B cell (primary cell): ENCODE measurements at regions not wholly inside any gene's neighbourhood (a gene's known extent, or its start where the extent isn't known, plus 50 kb on each side); places are given as distances from the start of the nearest gene placed in this dataset.

Source experiments
- ATAC-seq: fragments of 200-7000 bp; cut with Tn5 transposase; one replicate; pipeline ENCODE4 v1.10.0; 2021; ENCODE audit warnings: low read depth, mild to moderate bottlenecking, moderate number of reproducible peaks, moderate library complexity
- CTCF ChIA-PET: fragments of 350-600 bp; sonication (Branson Sonifier 250); formaldehyde crosslinking; loops from one replicate; lab custom pipeline; 2021; ENCODE audit warnings: antibody characterized with exemption, inconsistent platforms; lab: Charles Lee
- POLR2A ChIA-PET: fragments of 350-600 bp; sonication (Branson Sonifier 250); formaldehyde crosslinking; loops from one replicate; lab custom pipeline; 2021; ENCODE audit warnings: antibody characterized with exemption; lab: Charles Lee
- DNase-seq: peaks from one replicate; pipeline ENCODE4 v3.0.0; 2013
- H2AFZ ChIP-seq: 2 replicates; pipeline ENCODE4 v1.6.1; 2012; ENCODE audit warnings: mild to moderate bottlenecking, low read depth, low read length; ENCODE audit not compliant: insufficient read depth, poor library complexity, severe bottlenecking
- H3K27ac ChIP-seq, 2 donors: 1 replicate in 1 of 2; 2 replicates in 1 of 2; pipeline ENCODE4 v1.5.1; 2012 to 2013; ENCODE audit warnings: low read length in 2 of 2, mild to moderate bottlenecking in 2 of 2, moderate library complexity in 1 of 2
- H3K27me3 ChIP-seq, 4 experiments: fragments of 200-600 bp in 1 of 4; sonication (generic) in 1 of 4; replicated peaks in 1 of 4; 1 replicate in 2 of 4; 2 replicates in 2 of 4; pipeline versions ENCODE4 v1.6.1 to v1.7.0; 2013 to 2016; ENCODE audit warnings: low read length in 3 of 4, mild to moderate bottlenecking in 2 of 4, mixed read lengths in 1 of 4, moderate library complexity in 1 of 4; ENCODE audit not compliant: insufficient read depth in 4 of 4, control insufficient read depth in 3 of 4; ENCODE audit errors: control extremely low read depth in 1 of 4
- H3K36me3 ChIP-seq, 2 experiments: replicated peaks in 1 of 2; 1 replicate in 1 of 2; 2 replicates in 1 of 2; pipeline versions ENCODE4 v1.6.1 to v1.7.1; 2013; ENCODE audit warnings: low read length in 1 of 2; ENCODE audit not compliant: insufficient read depth in 2 of 2, control insufficient read depth in 1 of 2; ENCODE audit errors: control extremely low read depth in 1 of 2, extremely low read depth in 1 of 2
- H3K4me1 ChIP-seq, 2 donors: fragments of 200-600 bp in 1 of 2; sonication (generic) in 1 of 2; 1 replicate in 1 of 2; 2 replicates in 1 of 2; pipeline versions ENCODE4 v1.5.1 to v1.6.1; 2013 to 2017; ENCODE audit warnings: low read length in 2 of 2; ENCODE audit not compliant: control insufficient read depth in 2 of 2, insufficient read depth in 2 of 2
- H3K4me2 ChIP-seq: replicated peaks from 2 replicates; pipeline ENCODE3; 2012; ENCODE audit warnings: mild to moderate bottlenecking, low read depth, low read length; ENCODE audit not compliant: poor library complexity, severe bottlenecking
- H3K4me3 ChIP-seq, 5 experiments: fragments of 200-600 bp in 1 of 5; sonication (generic) in 1 of 5; 1 replicate in 3 of 5; 2 replicates in 2 of 5; pipeline versions ENCODE4 v1.5.1 to v1.7.0; 2011 to 2016; ENCODE audit warnings: low read length in 4 of 5, mild to moderate bottlenecking in 4 of 5, low read depth in 2 of 5, control low read depth in 1 of 5, moderate library complexity in 1 of 5; ENCODE audit not compliant: insufficient read depth in 1 of 5; ENCODE audit errors: control extremely low read depth in 1 of 5, extremely low read depth in 1 of 5
- H3K79me2 ChIP-seq: fragments of 200-600 bp; sonication (generic); one replicate; pipeline ENCODE4 v1.6.0; 2016; ENCODE audit warnings: low read length; ENCODE audit not compliant: control insufficient read depth, insufficient read depth
- H3K9ac ChIP-seq: fragments of 200-600 bp; sonication (generic); 2 replicates; pipeline ENCODE4 v1.6.1; 2017; ENCODE audit warnings: mild to moderate bottlenecking, low read length, moderate library complexity
- H3K9me3 ChIP-seq, 3 donors: one replicate each; pipeline versions ENCODE4 v1.6.1 to v1.7.1; 2013; ENCODE audit warnings: low read length in 2 of 3; ENCODE audit not compliant: control insufficient read depth in 2 of 3, insufficient read depth in 1 of 3; ENCODE audit errors: control extremely low read depth in 1 of 3
- H4K20me1 ChIP-seq: 2 replicates; pipeline ENCODE4 v1.6.0; 2012; ENCODE audit warnings: mild to moderate bottlenecking, low read length; ENCODE audit not compliant: insufficient read depth, control insufficient read depth, poor library complexity, severe bottlenecking
- H3K27ac Mint-ChIP-seq: one replicate; pipeline ENCODE4 v1.8.0; 2021; ENCODE audit warnings: mixed read lengths
- H3K27me3 Mint-ChIP-seq: one replicate; pipeline ENCODE4 v1.8.0; 2021; ENCODE audit warnings: mixed read lengths
- H3K4me1 Mint-ChIP-seq: one replicate; pipeline ENCODE4 v1.8.0; 2021; ENCODE audit warnings: mixed read lengths
- H3K4me3 Mint-ChIP-seq: one replicate; pipeline ENCODE4 v1.8.0; 2021; ENCODE audit warnings: mixed read lengths
- H3K9me3 Mint-ChIP-seq: one replicate; pipeline ENCODE4 v1.8.0; 2022; ENCODE audit warnings: mixed read lengths; ENCODE audit not compliant: insufficient read depth
- EZH2 ChIP-seq: IDR thresholded peaks from 2 replicates; pipeline ENCODE4 v1.6.1; 2012; ENCODE audit warnings: borderline replicate concordance, low read depth, mild to moderate bottlenecking, moderate library complexity, low read length; ENCODE audit not compliant: insufficient read depth, poor library complexity, severe bottlenecking
- WGBS: methylation state at CpG from one replicate; pipeline ENCODE4 v1.1.5; 2013; ENCODE audit warnings: missing lambda C conversion rate; ENCODE audit not compliant: insufficient coverage; 5-methylcytosine and 5-hydroxymethylcytosine counted together
- intact Hi-C: fragments of 100-400 bp; cut with micrococcal nuclease; formaldehyde crosslinking; loops from one replicate; pipeline ENCODE4 v1.10.0; 2022
- TF ChIP-seq, protein P1 (sequence below): fragments of 200-600 bp; IDR thresholded peaks from one replicate; pipeline ENCODE4 v1.8.0; 2022; ENCODE audit warnings: antibody characterized with exemption, mild to moderate bottlenecking

DNA sequence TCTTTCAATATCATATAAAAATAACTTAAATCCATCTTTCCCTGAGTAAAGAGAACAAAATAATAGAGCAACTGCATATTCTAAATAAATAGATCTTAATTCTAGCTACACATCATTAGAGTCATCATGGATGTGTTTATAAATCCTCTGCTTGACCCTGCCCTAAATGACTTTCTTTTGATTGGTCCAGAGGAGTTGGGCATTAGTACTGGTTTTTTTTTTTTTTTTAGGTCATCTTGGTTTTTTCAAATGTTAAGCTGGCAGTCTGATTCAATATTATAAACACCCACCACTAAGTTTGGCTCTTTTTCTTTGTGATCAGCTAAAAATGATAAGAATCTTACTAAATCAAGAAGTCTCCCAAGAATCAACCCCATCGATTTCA is 504.0 kb upstream of the CBLB start:
- Mint-ChIP-seq H3K27me3 (peaks cover 3% of the 10 kb centered on the region), H3K9me3 (no peaks in the 10 kb centered on the region), H3K4me3 (no peak overlapping the region), H3K4me1 (no peaks in the 10 kb centered on the region), H3K27ac (no peak overlapping the region)
- Histone ChIP-seq H3K79me2 (no peaks in the 10 kb centered on the region), H4K20me1 (no peaks in the 10 kb centered on the region), H3K9ac (no peak overlapping the region), H3K4me2 (no peak overlapping the region), H3K9me3 (no peaks in the 10 kb centered on the region), H3K27me3 (no peaks in the 10 kb centered on the region), H3K36me3 (no peaks in the 10 kb centered on the region), H3K27ac (no peak overlapping the region), H2AFZ (no peak overlapping the region), H3K4me1 (no peaks in the 10 kb centered on the region), H3K4me3 (no peak overlapping the region)
- ATAC-seq, result no peak
- no peak for TF ChIP-seq EZH2
- TF ChIP-seq, protein P1, sequence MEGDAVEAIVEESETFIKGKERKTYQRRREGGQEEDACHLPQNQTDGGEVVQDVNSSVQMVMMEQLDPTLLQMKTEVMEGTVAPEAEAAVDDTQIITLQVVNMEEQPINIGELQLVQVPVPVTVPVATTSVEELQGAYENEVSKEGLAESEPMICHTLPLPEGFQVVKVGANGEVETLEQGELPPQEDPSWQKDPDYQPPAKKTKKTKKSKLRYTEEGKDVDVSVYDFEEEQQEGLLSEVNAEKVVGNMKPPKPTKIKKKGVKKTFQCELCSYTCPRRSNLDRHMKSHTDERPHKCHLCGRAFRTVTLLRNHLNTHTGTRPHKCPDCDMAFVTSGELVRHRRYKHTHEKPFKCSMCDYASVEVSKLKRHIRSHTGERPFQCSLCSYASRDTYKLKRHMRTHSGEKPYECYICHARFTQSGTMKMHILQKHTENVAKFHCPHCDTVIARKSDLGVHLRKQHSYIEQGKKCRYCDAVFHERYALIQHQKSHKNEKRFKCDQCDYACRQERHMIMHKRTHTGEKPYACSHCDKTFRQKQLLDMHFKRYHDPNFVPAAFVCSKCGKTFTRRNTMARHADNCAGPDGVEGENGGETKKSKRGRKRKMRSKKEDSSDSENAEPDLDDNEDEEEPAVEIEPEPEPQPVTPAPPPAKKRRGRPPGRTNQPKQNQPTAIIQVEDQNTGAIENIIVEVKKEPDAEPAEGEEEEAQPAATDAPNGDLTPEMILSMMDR, result no peak
- CTCF ChIA-PET, result no interaction called here
- no peak for DNase-seq
- POLR2A ChIA-PET, result no interaction called here
- WGBS, result no CpG with 5 or more reads among the region's 1 CpG
- intact Hi-C loops, result no loop called here

DNA sequence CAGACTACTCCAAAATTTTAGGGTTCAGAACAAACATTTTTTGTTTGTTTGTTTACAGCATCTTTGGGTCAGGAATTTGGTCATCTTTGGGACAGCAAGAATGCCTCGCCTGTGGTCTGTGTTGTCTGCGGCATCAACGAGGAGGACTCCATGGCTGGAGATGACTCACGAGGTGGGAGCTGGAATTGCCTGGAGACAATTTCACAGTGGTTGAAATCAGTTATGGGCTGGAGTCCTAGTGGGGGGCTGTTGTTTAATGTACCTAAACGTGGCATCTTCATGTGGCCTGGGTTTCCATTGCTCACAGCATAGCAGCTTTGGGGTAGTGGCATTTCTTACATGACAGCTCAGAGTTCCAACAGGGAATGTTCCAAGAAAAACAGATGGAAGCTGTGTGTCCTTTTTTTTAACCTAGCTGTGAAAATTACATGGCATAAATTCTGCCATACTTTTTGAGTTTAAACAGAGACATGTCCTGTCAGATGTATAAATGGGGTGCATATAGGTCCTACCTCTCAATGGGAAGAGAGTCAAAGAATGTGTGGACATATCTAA is 507.3 kb upstream of the CBLB start:
- Mint-ChIP-seq H3K4me1 (no peaks in the 10 kb centered on the region), H3K9me3 (no peaks in the 10 kb centered on the region), H3K27me3 (no peaks in the 10 kb centered on the region), H3K4me3 (no peak overlapping the region), H3K27ac (no peak overlapping the region)
- Histone ChIP-seq H4K20me1 (no peaks in the 10 kb centered on the region), H3K9ac (no peak overlapping the region), H3K9me3 (no peaks in the 10 kb centered on the region), H3K4me2 (no peak overlapping the region), H3K27me3 (no peaks in the 10 kb centered on the region), H3K79me2 (no peaks in the 10 kb centered on the region), H3K27ac (no peak overlapping the region), H3K36me3 (no peaks in the 10 kb centered on the region), H3K4me1 (no peaks in the 10 kb centered on the region), H2AFZ (no peak overlapping the region), H3K4me3 (no peak overlapping the region)
- ChIA-PET CTCF (no interaction called here), POLR2A (no interaction called here)
- intact Hi-C loops, result no loop called here
- no peak for ATAC-seq
- TF ChIP-seq, protein P1, result no peak
- no peak for TF ChIP-seq EZH2
- 87% methylated on average over 5 of the region's 5 CpGs for WGBS
- DNase-seq, result no peak
